ENCODE measurements at regions not wholly inside any gene's neighbourhood (a gene's known extent, or its start where the extent isn't known, plus 50 kb on each side); places are given as distances from the start of the nearest gene placed in this dataset.

DNA sequence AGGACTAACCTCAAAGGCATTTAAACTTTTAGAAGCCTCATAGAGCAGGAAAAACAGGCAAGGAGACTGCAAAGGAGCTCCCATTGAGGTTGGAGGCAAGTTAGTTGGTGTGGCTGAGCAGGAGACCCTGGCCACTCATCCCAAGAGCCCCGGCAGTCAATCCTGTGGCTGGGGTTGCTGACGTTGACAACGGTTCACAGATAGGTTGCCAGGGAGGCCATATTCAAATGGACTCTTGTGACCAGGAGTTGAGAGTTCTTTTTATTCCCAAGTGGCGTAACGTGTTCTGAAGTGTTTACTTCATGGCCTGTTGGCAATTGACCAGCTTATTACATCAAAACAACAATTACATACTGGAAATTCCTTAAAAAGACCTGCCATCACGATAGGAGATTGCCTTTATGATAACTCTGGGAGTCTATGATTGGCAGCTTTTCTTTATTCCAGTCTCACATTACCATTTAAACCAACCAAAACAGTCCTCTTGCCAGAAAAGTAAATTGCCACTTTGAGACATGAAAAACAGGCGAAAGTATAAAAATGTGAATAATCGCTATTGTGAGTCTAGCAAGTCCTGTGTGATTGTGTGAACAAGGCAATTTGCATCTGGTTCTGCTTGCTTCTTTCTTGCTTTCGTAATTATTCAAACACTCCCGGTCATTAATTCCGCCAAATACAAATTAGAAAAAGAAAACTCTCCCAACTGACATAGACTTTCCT lies 394.9 kb downstream of the MED10 start:
- TF ChIP-seq, protein P1, sequence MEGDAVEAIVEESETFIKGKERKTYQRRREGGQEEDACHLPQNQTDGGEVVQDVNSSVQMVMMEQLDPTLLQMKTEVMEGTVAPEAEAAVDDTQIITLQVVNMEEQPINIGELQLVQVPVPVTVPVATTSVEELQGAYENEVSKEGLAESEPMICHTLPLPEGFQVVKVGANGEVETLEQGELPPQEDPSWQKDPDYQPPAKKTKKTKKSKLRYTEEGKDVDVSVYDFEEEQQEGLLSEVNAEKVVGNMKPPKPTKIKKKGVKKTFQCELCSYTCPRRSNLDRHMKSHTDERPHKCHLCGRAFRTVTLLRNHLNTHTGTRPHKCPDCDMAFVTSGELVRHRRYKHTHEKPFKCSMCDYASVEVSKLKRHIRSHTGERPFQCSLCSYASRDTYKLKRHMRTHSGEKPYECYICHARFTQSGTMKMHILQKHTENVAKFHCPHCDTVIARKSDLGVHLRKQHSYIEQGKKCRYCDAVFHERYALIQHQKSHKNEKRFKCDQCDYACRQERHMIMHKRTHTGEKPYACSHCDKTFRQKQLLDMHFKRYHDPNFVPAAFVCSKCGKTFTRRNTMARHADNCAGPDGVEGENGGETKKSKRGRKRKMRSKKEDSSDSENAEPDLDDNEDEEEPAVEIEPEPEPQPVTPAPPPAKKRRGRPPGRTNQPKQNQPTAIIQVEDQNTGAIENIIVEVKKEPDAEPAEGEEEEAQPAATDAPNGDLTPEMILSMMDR (IDR thresholded peaks at IDR 0.05), result no peak
- TF ChIP-seq POLR2A (IDR thresholded peaks at IDR 0.05), result no peak

Measured in adrenal gland (tissue), 5 donors.